ENCODE measurements at regions not wholly inside any gene's neighbourhood (a gene's known extent, or its start where the extent isn't known, plus 50 kb on each side); places are given as distances from the start of the nearest gene placed in this dataset.

- TF ChIP-seq REST (IDR thresholded peaks at IDR 0.05; ENCODE audit: borderline replicate concordance) (no peak), REST (CRISPR knock-in tag; IDR thresholded peaks at IDR 0.05; ENCODE audit: low read depth) (no peak), MEIS2 (IDR thresholded peaks at IDR 0.05; ENCODE audit: partially characterized antibody) (no peak), KDM2B (CRISPR knock-in tag; IDR thresholded peaks at IDR 0.05) (no peak), BHLHE40 (IDR thresholded peaks at IDR 0.05; ENCODE audit: low read length) (no peak)
Measured at GRCh38 chr2:163291790-163292189, 444.0 kb downstream of the FIGN start (continued).
